Gastrocnemius medialis (tissue), 4 donors: ENCODE measurements at regions not wholly inside any gene's neighbourhood (a gene's known extent, or its start where the extent isn't known, plus 50 kb on each side); places are given as distances from the start of the nearest gene placed in this dataset.

Experiments
- POLR2A ChIP-seq, 2 donors: fragments of 450-650 bp; IDR thresholded peaks; one replicate each; pipeline ENCODE4 v1.6.1; 2017; ENCODE audit warnings: antibody characterized with exemption in 2 of 2, mild to moderate bottlenecking in 2 of 2, moderate library complexity in 2 of 2
- TF ChIP-seq, protein P1 (sequence below), 5 experiments: fragments of 450-650 bp in 3 of 5; fragments of 200-600 bp in 2 of 5; sonication (generic) in 2 of 5; IDR thresholded peaks in 4 of 5; conservative IDR thresholded peaks in 1 of 5; 1 replicate in 4 of 5; 2 replicates in 1 of 5; pipeline ENCODE4 v1.5.1; 2016 to 2019; ENCODE audit warnings: antibody characterized with exemption in 5 of 5, mild to moderate bottlenecking in 3 of 5, moderate library complexity in 3 of 5

DNA sequence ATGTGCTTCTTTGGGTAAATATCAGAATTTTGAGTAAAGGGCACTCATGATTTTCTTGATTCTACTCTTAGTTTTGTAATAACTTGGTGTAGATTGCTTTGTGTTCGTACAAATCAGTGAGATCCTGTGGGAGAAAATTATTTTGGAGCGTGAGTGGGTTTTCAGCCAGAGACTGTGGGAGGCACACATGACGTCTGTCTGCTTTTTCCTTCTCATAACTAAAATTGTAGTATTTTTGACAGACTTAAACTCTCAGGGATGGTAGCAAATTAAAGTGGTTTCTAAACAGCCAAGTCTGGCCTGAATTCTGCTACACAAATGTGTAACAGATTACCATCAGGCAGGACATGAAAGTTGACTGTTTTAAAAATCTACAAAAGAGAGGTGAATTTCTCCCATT is 222.6 kb downstream of the OTOR start:
- TF ChIP-seq POLR2A (IDR thresholded peaks at IDR 0.05), result no peak
- TF ChIP-seq, protein P1, sequence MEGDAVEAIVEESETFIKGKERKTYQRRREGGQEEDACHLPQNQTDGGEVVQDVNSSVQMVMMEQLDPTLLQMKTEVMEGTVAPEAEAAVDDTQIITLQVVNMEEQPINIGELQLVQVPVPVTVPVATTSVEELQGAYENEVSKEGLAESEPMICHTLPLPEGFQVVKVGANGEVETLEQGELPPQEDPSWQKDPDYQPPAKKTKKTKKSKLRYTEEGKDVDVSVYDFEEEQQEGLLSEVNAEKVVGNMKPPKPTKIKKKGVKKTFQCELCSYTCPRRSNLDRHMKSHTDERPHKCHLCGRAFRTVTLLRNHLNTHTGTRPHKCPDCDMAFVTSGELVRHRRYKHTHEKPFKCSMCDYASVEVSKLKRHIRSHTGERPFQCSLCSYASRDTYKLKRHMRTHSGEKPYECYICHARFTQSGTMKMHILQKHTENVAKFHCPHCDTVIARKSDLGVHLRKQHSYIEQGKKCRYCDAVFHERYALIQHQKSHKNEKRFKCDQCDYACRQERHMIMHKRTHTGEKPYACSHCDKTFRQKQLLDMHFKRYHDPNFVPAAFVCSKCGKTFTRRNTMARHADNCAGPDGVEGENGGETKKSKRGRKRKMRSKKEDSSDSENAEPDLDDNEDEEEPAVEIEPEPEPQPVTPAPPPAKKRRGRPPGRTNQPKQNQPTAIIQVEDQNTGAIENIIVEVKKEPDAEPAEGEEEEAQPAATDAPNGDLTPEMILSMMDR (IDR thresholded peaks at IDR 0.05 in 4 of 5, conservative IDR thresholded peaks at IDR 0.05 in 1 of 5), result no peak
